ENCODE measurements at regions not wholly inside any gene's neighbourhood (a gene's known extent, or its start where the extent isn't known, plus 50 kb on each side); places are given as distances from the start of the nearest gene placed in this dataset.

GRCh38 chr4:54539500-54540029 lies 118.2 kb upstream of the KIT start:
- peak; percentile 64 for DNase-seq (ENCODE audit: low spot score)
- 11% methylated on average over 26 of the region's 26 CpGs for WGBS
- no peak overlapping the region for H3K27ac ChIP-seq (ENCODE audit: low read depth in 1 of 2, low read length in 2 of 2)
- H3K4me1 ChIP-seq (ENCODE audit: control insufficient read depth in 4 of 4, insufficient read depth in 4 of 4, low read length in 3 of 4), result peaks cover 0 to 7% (median 0%) of the 10 kb centered on the region in 4 donors
- no peak overlapping the region for H3K9ac ChIP-seq (ENCODE audit: low read depth in 1 of 2, low read length in 2 of 2)
- no peaks in the 10 kb centered on the region for H3K27me3 ChIP-seq (ENCODE audit: control insufficient read depth in 4 of 4, insufficient read depth in 4 of 4, low read length in 3 of 4)
- H3K9me3 ChIP-seq (ENCODE audit: control insufficient read depth in 4 of 4, low read length in 3 of 4), result no peaks in the 10 kb centered on the region
- H3K4me3 ChIP-seq (ENCODE audit: low read depth in 1 of 3, low read length in 3 of 3), result peak overlapping the region in 1 of 3 donors; percentile 31
- H3K36me3 ChIP-seq (ENCODE audit: control insufficient read depth in 4 of 4, insufficient read depth in 3 of 4, low read depth in 1 of 4, low read length in 3 of 4), result no peaks in the 10 kb centered on the region
- TF ChIP-seq TAF1 (conservative IDR thresholded peaks at IDR 0.05), result no peak
- TF ChIP-seq, protein P1, sequence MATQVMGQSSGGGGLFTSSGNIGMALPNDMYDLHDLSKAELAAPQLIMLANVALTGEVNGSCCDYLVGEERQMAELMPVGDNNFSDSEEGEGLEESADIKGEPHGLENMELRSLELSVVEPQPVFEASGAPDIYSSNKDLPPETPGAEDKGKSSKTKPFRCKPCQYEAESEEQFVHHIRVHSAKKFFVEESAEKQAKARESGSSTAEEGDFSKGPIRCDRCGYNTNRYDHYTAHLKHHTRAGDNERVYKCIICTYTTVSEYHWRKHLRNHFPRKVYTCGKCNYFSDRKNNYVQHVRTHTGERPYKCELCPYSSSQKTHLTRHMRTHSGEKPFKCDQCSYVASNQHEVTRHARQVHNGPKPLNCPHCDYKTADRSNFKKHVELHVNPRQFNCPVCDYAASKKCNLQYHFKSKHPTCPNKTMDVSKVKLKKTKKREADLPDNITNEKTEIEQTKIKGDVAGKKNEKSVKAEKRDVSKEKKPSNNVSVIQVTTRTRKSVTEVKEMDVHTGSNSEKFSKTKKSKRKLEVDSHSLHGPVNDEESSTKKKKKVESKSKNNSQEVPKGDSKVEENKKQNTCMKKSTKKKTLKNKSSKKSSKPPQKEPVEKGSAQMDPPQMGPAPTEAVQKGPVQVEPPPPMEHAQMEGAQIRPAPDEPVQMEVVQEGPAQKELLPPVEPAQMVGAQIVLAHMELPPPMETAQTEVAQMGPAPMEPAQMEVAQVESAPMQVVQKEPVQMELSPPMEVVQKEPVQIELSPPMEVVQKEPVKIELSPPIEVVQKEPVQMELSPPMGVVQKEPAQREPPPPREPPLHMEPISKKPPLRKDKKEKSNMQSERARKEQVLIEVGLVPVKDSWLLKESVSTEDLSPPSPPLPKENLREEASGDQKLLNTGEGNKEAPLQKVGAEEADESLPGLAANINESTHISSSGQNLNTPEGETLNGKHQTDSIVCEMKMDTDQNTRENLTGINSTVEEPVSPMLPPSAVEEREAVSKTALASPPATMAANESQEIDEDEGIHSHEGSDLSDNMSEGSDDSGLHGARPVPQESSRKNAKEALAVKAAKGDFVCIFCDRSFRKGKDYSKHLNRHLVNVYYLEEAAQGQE (IDR thresholded peaks at IDR 0.05), result no peak
- TF ChIP-seq RXRA (IDR thresholded peaks at IDR 0.05), result peak; percentile 15 to 35
- no peak for TF ChIP-seq HNF4G (IDR thresholded peaks at IDR 0.05)
- TF ChIP-seq RAD21 (IDR thresholded peaks at IDR 0.05), result no peak
- no peak for TF ChIP-seq EGR1 (IDR thresholded peaks at IDR 0.05; ENCODE audit: low read depth in 2 of 2)
- TF ChIP-seq, protein P2, sequence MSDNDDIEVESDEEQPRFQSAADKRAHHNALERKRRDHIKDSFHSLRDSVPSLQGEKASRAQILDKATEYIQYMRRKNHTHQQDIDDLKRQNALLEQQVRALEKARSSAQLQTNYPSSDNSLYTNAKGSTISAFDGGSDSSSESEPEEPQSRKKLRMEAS (IDR thresholded peaks at IDR 0.05), result no peak

- no peak overlapping the region for H3K9ac ChIP-seq (ENCODE audit: low read depth in 1 of 2, low read length in 2 of 2)
- peaks cover 0 to 7% (median 0%) of the 10 kb centered on the region in 4 donors for H3K4me1 ChIP-seq (ENCODE audit: control insufficient read depth in 4 of 4, insufficient read depth in 4 of 4, low read length in 3 of 4)
- H3K9me3 ChIP-seq (ENCODE audit: control insufficient read depth in 4 of 4, low read length in 3 of 4), result no peaks in the 10 kb centered on the region
- H3K4me3 ChIP-seq (ENCODE audit: low read depth in 1 of 3, low read length in 3 of 3), result no peak overlapping the region
- no peak overlapping the region for H3K27ac ChIP-seq (ENCODE audit: low read depth in 1 of 2, low read length in 2 of 2)
- WGBS, result 59% methylated on average over 2 of the region's 2 CpGs
- no peaks in the 10 kb centered on the region for H3K27me3 ChIP-seq (ENCODE audit: control insufficient read depth in 4 of 4, insufficient read depth in 4 of 4, low read length in 3 of 4)
- H3K36me3 ChIP-seq (ENCODE audit: control insufficient read depth in 4 of 4, insufficient read depth in 3 of 4, low read depth in 1 of 4, low read length in 3 of 4), result no peaks in the 10 kb centered on the region
- TF ChIP-seq, protein P2 (IDR thresholded peaks at IDR 0.05), result no peak
- TF ChIP-seq CTCF (IDR thresholded peaks at IDR 0.05; ENCODE audit: low read depth, low read length, missing input control), result no peak
- no peak for TF ChIP-seq YY1 (IDR thresholded peaks at IDR 0.05)
- TF ChIP-seq RAD21 (IDR thresholded peaks at IDR 0.05), result no peak
- TF ChIP-seq TAF1 (conservative IDR thresholded peaks at IDR 0.05), result no peak
- TF ChIP-seq GABPA (IDR thresholded peaks at IDR 0.05 in 1 of 2, conservative IDR thresholded peaks at IDR 0.05 in 1 of 2), result no peak
- TF ChIP-seq, protein P1 (IDR thresholded peaks at IDR 0.05), result no peak
- no peak for TF ChIP-seq ZBTB33 (IDR thresholded peaks at IDR 0.05)
- no peak for TF ChIP-seq NR2F2 (IDR thresholded peaks at IDR 0.05)
- TF ChIP-seq EGR1 (IDR thresholded peaks at IDR 0.05; ENCODE audit: low read depth in 2 of 2), result no peak
- DNase-seq (ENCODE audit: low spot score), result no peak
These were observed 116.8 kb upstream of the KIT start for GRCh38 chr4:54540931-54541330.
